HL-60 (cell line): ENCODE measurements at regions not wholly inside any gene's neighbourhood (a gene's known extent, or its start where the extent isn't known, plus 50 kb on each side); places are given as distances from the start of the nearest gene placed in this dataset.

Experiments used
- GABPA ChIP-seq: IDR thresholded peaks from 2 replicates; pipeline ENCODE4 v1.6.1; 2012; ENCODE audit warnings: low read depth
- POLR2AphosphoS5 ChIP-seq: IDR thresholded peaks from 2 replicates; pipeline ENCODE4 v1.6.1; 2012; ENCODE audit warnings: low read depth
- TF ChIP-seq, protein P1 (sequence below): IDR thresholded peaks from one replicate; pipeline ENCODE4 v1.5.1; 2011; ENCODE audit warnings: low read length, control low read depth, inconsistent platforms; ENCODE audit not compliant: insufficient read depth

DNA sequence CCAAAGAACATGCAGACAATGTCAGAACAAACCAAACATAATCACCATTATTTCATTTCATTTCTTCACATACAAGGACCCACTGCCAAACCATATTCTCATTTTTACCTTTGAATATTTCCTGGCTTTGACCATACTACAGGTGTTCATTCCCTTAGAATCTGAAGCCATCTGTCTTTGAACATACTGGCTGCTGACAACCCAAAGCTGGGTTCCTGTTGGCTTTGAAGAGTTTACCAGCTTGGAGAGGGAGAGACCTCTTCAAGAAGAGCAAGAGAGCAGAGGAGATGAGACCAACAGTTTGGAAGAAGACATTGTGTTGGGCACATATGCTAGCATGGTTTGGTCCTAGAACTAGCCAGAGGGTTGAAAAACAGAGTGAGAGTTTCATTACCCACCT lies 145.6 kb upstream of the KCNIP4 start:
- TF ChIP-seq, protein P1, sequence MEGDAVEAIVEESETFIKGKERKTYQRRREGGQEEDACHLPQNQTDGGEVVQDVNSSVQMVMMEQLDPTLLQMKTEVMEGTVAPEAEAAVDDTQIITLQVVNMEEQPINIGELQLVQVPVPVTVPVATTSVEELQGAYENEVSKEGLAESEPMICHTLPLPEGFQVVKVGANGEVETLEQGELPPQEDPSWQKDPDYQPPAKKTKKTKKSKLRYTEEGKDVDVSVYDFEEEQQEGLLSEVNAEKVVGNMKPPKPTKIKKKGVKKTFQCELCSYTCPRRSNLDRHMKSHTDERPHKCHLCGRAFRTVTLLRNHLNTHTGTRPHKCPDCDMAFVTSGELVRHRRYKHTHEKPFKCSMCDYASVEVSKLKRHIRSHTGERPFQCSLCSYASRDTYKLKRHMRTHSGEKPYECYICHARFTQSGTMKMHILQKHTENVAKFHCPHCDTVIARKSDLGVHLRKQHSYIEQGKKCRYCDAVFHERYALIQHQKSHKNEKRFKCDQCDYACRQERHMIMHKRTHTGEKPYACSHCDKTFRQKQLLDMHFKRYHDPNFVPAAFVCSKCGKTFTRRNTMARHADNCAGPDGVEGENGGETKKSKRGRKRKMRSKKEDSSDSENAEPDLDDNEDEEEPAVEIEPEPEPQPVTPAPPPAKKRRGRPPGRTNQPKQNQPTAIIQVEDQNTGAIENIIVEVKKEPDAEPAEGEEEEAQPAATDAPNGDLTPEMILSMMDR = no peak
- TF ChIP-seq POLR2AphosphoS5 = no peak
- TF ChIP-seq GABPA = no peak
